Esophagus muscularis mucosa (tissue), 4 donors: ENCODE measurements at regions not wholly inside any gene's neighbourhood (a gene's known extent, or its start where the extent isn't known, plus 50 kb on each side); places are given as distances from the start of the nearest gene placed in this dataset.
"Not testable (repeated sequence)": the region's sequence is repeated elsewhere in the genome, so short reads cannot be mapped to it uniquely, and the experiment has no call there.

Experiments used
- EP300 ChIP-seq: sonication (generic); formaldehyde crosslinking; IDR thresholded peaks from one replicate; pipeline ENCODE4 v1.6.1; 2017; ENCODE audit warnings: antibody characterized with exemption
- POLR2AphosphoS5 ChIP-seq, 2 donors: sonication (generic); formaldehyde crosslinking; IDR thresholded peaks; one replicate each; pipeline ENCODE4 v1.6.1; 2017; ENCODE audit warnings: antibody characterized with exemption in 2 of 2
- TF ChIP-seq, protein P1 (sequence below), 3 experiments: fragments of 200-600 bp in 2 of 3; fragments of 450-650 bp in 1 of 3; sonication (generic) in 2 of 3; IDR thresholded peaks; one replicate each; pipeline ENCODE4 v1.5.1; 2017 to 2019; ENCODE audit warnings: antibody characterized with exemption in 3 of 3, mild to moderate bottlenecking in 2 of 3, moderate library complexity in 1 of 3

DNA sequence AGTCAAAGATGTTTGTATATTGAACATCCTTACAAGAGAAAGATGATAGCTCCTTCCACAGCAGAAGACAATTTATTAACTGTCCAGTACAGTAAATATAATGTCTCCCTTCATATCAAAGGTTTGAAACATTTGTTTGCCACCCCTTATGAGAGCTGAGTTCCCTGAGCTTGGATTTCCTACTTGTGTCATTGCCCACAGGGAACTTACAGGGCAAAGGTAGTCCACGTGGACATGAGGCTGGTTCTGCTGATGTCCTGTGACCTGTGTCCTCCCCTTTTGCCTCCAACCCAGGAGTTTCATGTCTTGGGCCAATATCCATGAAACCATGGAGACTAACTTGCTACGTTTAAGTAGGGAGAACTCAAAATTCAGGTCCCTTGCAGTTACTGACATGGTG is 66.4 kb upstream of the SRRM3 start:
- TF ChIP-seq, protein P1, sequence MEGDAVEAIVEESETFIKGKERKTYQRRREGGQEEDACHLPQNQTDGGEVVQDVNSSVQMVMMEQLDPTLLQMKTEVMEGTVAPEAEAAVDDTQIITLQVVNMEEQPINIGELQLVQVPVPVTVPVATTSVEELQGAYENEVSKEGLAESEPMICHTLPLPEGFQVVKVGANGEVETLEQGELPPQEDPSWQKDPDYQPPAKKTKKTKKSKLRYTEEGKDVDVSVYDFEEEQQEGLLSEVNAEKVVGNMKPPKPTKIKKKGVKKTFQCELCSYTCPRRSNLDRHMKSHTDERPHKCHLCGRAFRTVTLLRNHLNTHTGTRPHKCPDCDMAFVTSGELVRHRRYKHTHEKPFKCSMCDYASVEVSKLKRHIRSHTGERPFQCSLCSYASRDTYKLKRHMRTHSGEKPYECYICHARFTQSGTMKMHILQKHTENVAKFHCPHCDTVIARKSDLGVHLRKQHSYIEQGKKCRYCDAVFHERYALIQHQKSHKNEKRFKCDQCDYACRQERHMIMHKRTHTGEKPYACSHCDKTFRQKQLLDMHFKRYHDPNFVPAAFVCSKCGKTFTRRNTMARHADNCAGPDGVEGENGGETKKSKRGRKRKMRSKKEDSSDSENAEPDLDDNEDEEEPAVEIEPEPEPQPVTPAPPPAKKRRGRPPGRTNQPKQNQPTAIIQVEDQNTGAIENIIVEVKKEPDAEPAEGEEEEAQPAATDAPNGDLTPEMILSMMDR (IDR thresholded peaks at IDR 0.05) = not testable (repeated sequence)
- not testable (repeated sequence) for TF ChIP-seq POLR2AphosphoS5 (IDR thresholded peaks at IDR 0.05); EP300
